ENCODE measurements at regions not wholly inside any gene's neighbourhood (a gene's known extent, or its start where the extent isn't known, plus 50 kb on each side); places are given as distances from the start of the nearest gene placed in this dataset.

GRCh38 chr5:67548520-67549295, 352.1 kb upstream of the CD180 start:
- no peak overlapping the region for H3K4me2 ChIP-seq (ENCODE audit: low read length)
- ChIA-PET RAD21 (ENCODE audit: low non-redundant PET in 1 of 2, low total read pairs in 2 of 2, uncharacterized antibody in 2 of 2, unreplicated experiment in 2 of 2) (no interaction called here), CTCF (no interaction called here)

DNA sequence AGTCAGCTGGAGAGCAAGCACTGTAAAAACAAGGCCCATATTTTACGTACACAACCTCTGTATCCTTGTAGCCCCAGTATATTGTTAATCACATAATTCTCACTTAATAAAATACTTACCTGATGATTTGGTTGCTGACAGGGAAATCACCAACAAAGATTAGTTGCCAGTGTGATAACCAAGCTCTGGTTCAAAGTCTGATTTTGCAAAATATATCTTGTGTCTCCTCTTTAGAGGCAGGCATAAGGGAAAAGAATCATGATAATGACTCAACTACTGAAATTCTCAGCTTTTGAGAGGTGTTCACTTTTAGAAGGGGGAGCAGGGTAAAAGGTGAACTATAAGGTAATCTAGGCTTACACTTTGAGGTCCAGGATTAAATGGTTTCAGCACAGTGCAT, 351.1 kb upstream of the CD180 start:
- no peak for TF ChIP-seq EZH2 (IDR thresholded peaks at IDR 0.05)
- TF ChIP-seq, protein P1, sequence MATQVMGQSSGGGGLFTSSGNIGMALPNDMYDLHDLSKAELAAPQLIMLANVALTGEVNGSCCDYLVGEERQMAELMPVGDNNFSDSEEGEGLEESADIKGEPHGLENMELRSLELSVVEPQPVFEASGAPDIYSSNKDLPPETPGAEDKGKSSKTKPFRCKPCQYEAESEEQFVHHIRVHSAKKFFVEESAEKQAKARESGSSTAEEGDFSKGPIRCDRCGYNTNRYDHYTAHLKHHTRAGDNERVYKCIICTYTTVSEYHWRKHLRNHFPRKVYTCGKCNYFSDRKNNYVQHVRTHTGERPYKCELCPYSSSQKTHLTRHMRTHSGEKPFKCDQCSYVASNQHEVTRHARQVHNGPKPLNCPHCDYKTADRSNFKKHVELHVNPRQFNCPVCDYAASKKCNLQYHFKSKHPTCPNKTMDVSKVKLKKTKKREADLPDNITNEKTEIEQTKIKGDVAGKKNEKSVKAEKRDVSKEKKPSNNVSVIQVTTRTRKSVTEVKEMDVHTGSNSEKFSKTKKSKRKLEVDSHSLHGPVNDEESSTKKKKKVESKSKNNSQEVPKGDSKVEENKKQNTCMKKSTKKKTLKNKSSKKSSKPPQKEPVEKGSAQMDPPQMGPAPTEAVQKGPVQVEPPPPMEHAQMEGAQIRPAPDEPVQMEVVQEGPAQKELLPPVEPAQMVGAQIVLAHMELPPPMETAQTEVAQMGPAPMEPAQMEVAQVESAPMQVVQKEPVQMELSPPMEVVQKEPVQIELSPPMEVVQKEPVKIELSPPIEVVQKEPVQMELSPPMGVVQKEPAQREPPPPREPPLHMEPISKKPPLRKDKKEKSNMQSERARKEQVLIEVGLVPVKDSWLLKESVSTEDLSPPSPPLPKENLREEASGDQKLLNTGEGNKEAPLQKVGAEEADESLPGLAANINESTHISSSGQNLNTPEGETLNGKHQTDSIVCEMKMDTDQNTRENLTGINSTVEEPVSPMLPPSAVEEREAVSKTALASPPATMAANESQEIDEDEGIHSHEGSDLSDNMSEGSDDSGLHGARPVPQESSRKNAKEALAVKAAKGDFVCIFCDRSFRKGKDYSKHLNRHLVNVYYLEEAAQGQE (IDR thresholded peaks at IDR 0.05; ENCODE audit: low read depth) = no peak
- H3K36me3 ChIP-seq (ENCODE audit: control insufficient read depth in 1 of 2, insufficient read depth in 2 of 2, low read length in 2 of 2) = no peaks in the 10 kb centered on the region
- ChIA-PET POLR2A (no interaction called here), CTCF (no interaction called here), RAD21 (ENCODE audit: low non-redundant PET in 1 of 2, low total read pairs in 2 of 2, uncharacterized antibody in 2 of 2, unreplicated experiment in 2 of 2) (no interaction called here)
- no peak overlapping the region for H2AFZ ChIP-seq (ENCODE audit: low read depth, low read length, poor library complexity, severe bottlenecking)
- no peak overlapping the region for H3K9ac ChIP-seq (ENCODE audit: low read length)
- no peak overlapping the region for H3K4me3 ChIP-seq (replicated peaks in 1 of 2; ENCODE audit: low read depth in 1 of 2, low read length in 2 of 2)
- DNase-seq (ENCODE audit: low read depth, low spot score) = no peak
- ATAC-seq = no peak
- H4K20me1 ChIP-seq (ENCODE audit: insufficient read depth) = no peaks in the 10 kb centered on the region; the same call in 1 of the 2 replicates
- no TSS peak for BruUV-seq (replicated peaks)
- H3K27me3 ChIP-seq (ENCODE audit: insufficient read depth, low read length) = no peaks in the 10 kb centered on the region
- H3K79me2 ChIP-seq (ENCODE audit: insufficient read depth, low read length) = no peaks in the 10 kb centered on the region
- H3K27ac ChIP-seq (ENCODE audit: low read depth, low read length) = no peak overlapping the region
- H3K9me3 ChIP-seq (ENCODE audit: control insufficient read depth in 1 of 2, insufficient read depth in 1 of 2, low read depth in 1 of 2, low read length in 2 of 2) = no peaks in the 10 kb centered on the region
- no peak overlapping the region for H3K4me2 ChIP-seq (ENCODE audit: low read length)
- H3K9me2 ChIP-seq (ENCODE audit: insufficient read depth) = no peaks in the 10 kb centered on the region
- no peaks in the 10 kb centered on the region for H3K4me1 ChIP-seq (ENCODE audit: control insufficient read depth in 1 of 2, insufficient read depth in 2 of 2, low read length in 2 of 2)
- intact Hi-C loops (cut with micrococcal nuclease) = no loop called here

More at GRCh38 chr5:67548520-67549295, 352.1 kb upstream of the CD180 start:
- no peak overlapping the region for H3K4me3 ChIP-seq (replicated peaks in 1 of 2; ENCODE audit: low read depth in 1 of 2, low read length in 2 of 2)
- no peaks in the 10 kb centered on the region for H3K9me3 ChIP-seq (ENCODE audit: control insufficient read depth in 1 of 2, insufficient read depth in 1 of 2, low read depth in 1 of 2, low read length in 2 of 2)
- TF ChIP-seq EZH2phosphoT487 (IDR thresholded peaks at IDR 0.05; ENCODE audit: borderline replicate concordance) (no peak), SIN3A (IDR thresholded peaks at IDR 0.05; ENCODE audit: low read depth) (no peak), EGR1 (IDR thresholded peaks at IDR 0.05; ENCODE audit: low read depth) (no peak), POLR2AphosphoS5 (IDR thresholded peaks at IDR 0.05; ENCODE audit: low read depth, low read length) (no peak), CEBPB (IDR thresholded peaks at IDR 0.05; ENCODE audit: low read depth) (no peak), ZBTB33 (IDR thresholded peaks at IDR 0.05; ENCODE audit: extremely low read depth, insufficient replicate concordance, low read length) (no peak)
- no TSS peak for BruUV-seq (replicated peaks)
- no peak overlapping the region for H3K27ac ChIP-seq (ENCODE audit: low read depth, low read length)
- no peaks in the 10 kb centered on the region for H3K4me1 ChIP-seq (ENCODE audit: control insufficient read depth in 1 of 2, insufficient read depth in 2 of 2, low read length in 2 of 2)
- H3K9me2 ChIP-seq (ENCODE audit: insufficient read depth) = no peaks in the 10 kb centered on the region
- intact Hi-C loops (cut with micrococcal nuclease) = no loop called here
- H3K36me3 ChIP-seq (ENCODE audit: control insufficient read depth in 1 of 2, insufficient read depth in 2 of 2, low read length in 2 of 2) = no peaks in the 10 kb centered on the region
- H3K27me3 ChIP-seq (ENCODE audit: insufficient read depth, low read length) = no peaks in the 10 kb centered on the region
- no peak for ATAC-seq
- no peaks in the 10 kb centered on the region; the same call in 1 of the 2 replicates for H4K20me1 ChIP-seq (ENCODE audit: insufficient read depth)
- no peak overlapping the region for H3K9ac ChIP-seq (ENCODE audit: low read length)
- H2AFZ ChIP-seq (ENCODE audit: low read depth, low read length, poor library complexity, severe bottlenecking) = no peak overlapping the region
- DNase-seq (ENCODE audit: low read depth, low spot score) = no peak
- H3K79me2 ChIP-seq (ENCODE audit: insufficient read depth, low read length) = no peaks in the 10 kb centered on the region
- POLR2A ChIA-PET = no interaction called here
